IMR-90 (cell line): ENCODE measurements at regions not wholly inside any gene's neighbourhood (a gene's known extent, or its start where the extent isn't known, plus 50 kb on each side); places are given as distances from the start of the nearest gene placed in this dataset.

Source experiments
- ATAC-seq: fragments of 200-7000 bp; cut with Tn5 transposase; 2 replicates; pipeline ENCODE4 v1.9.1; 2020; ENCODE audit warnings: low read depth, mild to moderate bottlenecking, moderate library complexity
- BruUV-seq: library from RNA; stranded (reverse); fragments of 400-500 nt; replicated peaks from 2 replicates; lab custom pipeline; 2021; lab: Mats Ljungman, UMichigan
- CTCF ChIA-PET: fragments of 300-600 bp; formaldehyde crosslinking; extraction: SDS; loops from one replicate; lab custom pipeline; 2021; ENCODE audit warnings: antibody characterized with exemption; lab: Yijun Ruan, JAX
- POLR2A ChIA-PET: fragments of 300-600 bp; sonication (Branson Sonifier 250); formaldehyde crosslinking; loops from one replicate; lab custom pipeline; 2022; ENCODE audit warnings: antibody characterized with exemption; ENCODE audit not compliant: unreplicated experiment; lab: Charles Lee
- DNase-seq: peaks from one replicate; pipeline ENCODE4 v3.0.0; 2013
- H2AFZ ChIP-seq: replicated peaks from 2 replicates; pipeline ENCODE3; 2013; ENCODE audit warnings: low read length, mild to moderate bottlenecking; ENCODE audit not compliant: poor library complexity
- H2AK5ac ChIP-seq: 2 replicates; pipeline ENCODE4 v1.6.1; 2013; ENCODE audit warnings: low read depth, low read length, inconsistent platforms
- H2AK9ac ChIP-seq: replicated peaks from 2 replicates; pipeline ENCODE3; 2013; ENCODE audit warnings: mild to moderate bottlenecking, low read depth, low read length, moderate library complexity; ENCODE audit not compliant: poor library complexity
- H2BK120ac ChIP-seq: 2 replicates; pipeline ENCODE4 v1.6.1; 2013; ENCODE audit warnings: low read depth, low read length, inconsistent platforms
- H2BK15ac ChIP-seq: 3 replicates; pipeline ENCODE4 v1.6.1; 2013; ENCODE audit warnings: low read depth, low read length, inconsistent platforms
- H2BK20ac ChIP-seq: 2 replicates; pipeline ENCODE4 v1.6.1; 2013; ENCODE audit warnings: low read depth, mild to moderate bottlenecking, inconsistent platforms, low read length, moderate library complexity
- H2BK5ac ChIP-seq: 2 replicates; pipeline ENCODE4 v1.6.1; 2013; ENCODE audit warnings: mild to moderate bottlenecking, low read depth, low read length, inconsistent platforms; ENCODE audit not compliant: poor library complexity, severe bottlenecking
- H3K14ac ChIP-seq: replicated peaks from 2 replicates; pipeline ENCODE4 v1.6.1; 2013; ENCODE audit warnings: low read depth, low read length, inconsistent platforms
- H3K18ac ChIP-seq: 2 replicates; pipeline ENCODE4 v1.6.1; 2013; ENCODE audit warnings: low read depth, low read length, control low read depth
- H3K23ac ChIP-seq: 2 replicates; pipeline ENCODE4 v1.6.1; 2013; ENCODE audit warnings: low read depth, low read length, inconsistent platforms
- H3K27ac ChIP-seq: 2 replicates; pipeline ENCODE4 v1.5.1; 2013; ENCODE audit warnings: mild to moderate bottlenecking, control low read depth, low read length; ENCODE audit not compliant: insufficient read depth
- H3K27me3 ChIP-seq: 2 replicates; pipeline ENCODE4 v1.6.1; 2013; ENCODE audit warnings: low read length; ENCODE audit not compliant: control insufficient read depth, insufficient read depth
- H3K36me3 ChIP-seq: 2 replicates; pipeline ENCODE4 v1.6.1; 2013; ENCODE audit warnings: low read length, mixed read lengths; ENCODE audit not compliant: control insufficient read depth, insufficient read depth
- H3K4ac ChIP-seq: 2 replicates; pipeline ENCODE4 v1.6.1; 2013; ENCODE audit warnings: low read depth, low read length, inconsistent platforms
- H3K4me1 ChIP-seq: 2 replicates; pipeline ENCODE4 v1.6.1; 2013; ENCODE audit warnings: low read length, mixed read lengths; ENCODE audit not compliant: control insufficient read depth, insufficient read depth
- H3K4me2 ChIP-seq: 2 replicates; pipeline ENCODE4 v1.6.1; 2013; ENCODE audit warnings: low read depth, mild to moderate bottlenecking, control low read depth, low read length, moderate library complexity
- H3K4me3 ChIP-seq: 2 replicates; pipeline ENCODE4 v1.5.1; 2013; ENCODE audit warnings: low read depth, mild to moderate bottlenecking, control low read depth, low read length, moderate library complexity; ENCODE audit not compliant: insufficient read depth
- H3K56ac ChIP-seq: 2 replicates; pipeline ENCODE4 v1.6.1; 2013; ENCODE audit warnings: low read length, inconsistent platforms; ENCODE audit not compliant: insufficient read depth; ENCODE audit errors: extremely low read depth
- H3K79me1 ChIP-seq, 2 experiments: 2 replicates each; pipeline ENCODE4 v1.6.1; 2013; ENCODE audit warnings: low read length in 2 of 2, inconsistent platforms in 1 of 2, low read depth in 1 of 2
- H3K9ac ChIP-seq: 2 replicates; pipeline ENCODE4 v1.6.1; 2013; ENCODE audit warnings: low read depth, low read length, control low read depth
- H3K9me1 ChIP-seq: 2 replicates; pipeline ENCODE4 v1.6.1; 2013; ENCODE audit warnings: low read length, inconsistent platforms; ENCODE audit not compliant: insufficient read depth
- H3K9me3 ChIP-seq: 2 replicates; pipeline ENCODE4 v1.6.1; 2013; ENCODE audit warnings: low read length; ENCODE audit not compliant: control insufficient read depth, insufficient read depth
- H4K20me1 ChIP-seq: 2 replicates; pipeline ENCODE4 v1.6.1; 2013; ENCODE audit warnings: low read length, inconsistent platforms; ENCODE audit not compliant: insufficient read depth
- H4K5ac ChIP-seq: 2 replicates; pipeline ENCODE4 v1.6.1; 2013; ENCODE audit warnings: mild to moderate bottlenecking, low read depth, low read length, control low read depth
- H4K8ac ChIP-seq, 2 experiments: 2 replicates each; pipeline ENCODE4 v1.6.1; 2013; ENCODE audit warnings: low read depth in 2 of 2, low read length in 2 of 2, control low read depth in 1 of 2, inconsistent platforms in 1 of 2
- H4K91ac ChIP-seq: 2 replicates; pipeline ENCODE4 v1.6.1; 2013; ENCODE audit warnings: low read depth, low read length, inconsistent platforms; ENCODE audit not compliant: insufficient read depth
- BHLHE40 ChIP-seq: fragments of 150-350 bp; IDR thresholded peaks from 2 replicates; pipeline ENCODE4 v1.6.1; 2016; ENCODE audit warnings: mild to moderate bottlenecking, low read depth, low read length
- CHD1 ChIP-seq: IDR thresholded peaks from 2 replicates; pipeline ENCODE4 v1.6.1; 2012; ENCODE audit warnings: low read depth, low read length, improper control_type of control experiment
- FOS ChIP-seq: fragments of 150-350 bp; IDR thresholded peaks from 2 replicates; pipeline ENCODE4 v1.6.1; 2016; ENCODE audit warnings: low read depth, low read length
- MAZ ChIP-seq: IDR thresholded peaks from 2 replicates; pipeline ENCODE4 v1.6.1; 2012; ENCODE audit warnings: low read depth, mild to moderate bottlenecking, low read length, improper control_type of control experiment, moderate library complexity, borderline replicate concordance
- MXI1 ChIP-seq: IDR thresholded peaks from 2 replicates; pipeline ENCODE4 v1.6.1; 2012; ENCODE audit warnings: low read depth, mild to moderate bottlenecking, low read length, moderate library complexity, borderline replicate concordance
- NFE2L2 ChIP-seq: fragments of 150-350 bp; IDR thresholded peaks from 2 replicates; pipeline ENCODE4 v1.6.1; 2016; ENCODE audit warnings: low read depth, mild to moderate bottlenecking, low read length
- POLR2A ChIP-seq: IDR thresholded peaks from 2 replicates; pipeline ENCODE4 v1.6.1; 2012; ENCODE audit warnings: mild to moderate bottlenecking, low read depth, low read length
- RCOR1 ChIP-seq: IDR thresholded peaks from 2 replicates; pipeline ENCODE4 v1.6.1; 2012; ENCODE audit warnings: mild to moderate bottlenecking, low read length, improper control_type of control experiment; ENCODE audit not compliant: insufficient replicate concordance
- RFX5 ChIP-seq: IDR thresholded peaks from 2 replicates; pipeline ENCODE4 v1.8.0; 2012; ENCODE audit warnings: low read depth, mild to moderate bottlenecking, low read length, moderate library complexity
- SMC3 ChIP-seq: fragments of 150-350 bp; IDR thresholded peaks from 2 replicates; pipeline ENCODE4 v1.6.1; 2016; ENCODE audit warnings: low read depth, mild to moderate bottlenecking, antibody characterized with exemption, low read length, moderate library complexity
- dilution Hi-C: fragments of 300-500 bp; cut with HindIII; formaldehyde crosslinking; loops from one replicate; pipeline ENCODE4 v1.14.3; 2018; ENCODE audit warnings: low sequenced_read_pairs; ENCODE audit not compliant: unreplicated experiment
- in situ Hi-C: fragments of 300-500 bp; cut with MboI; formaldehyde crosslinking; loops from 3 replicates; pipeline ENCODE4 v1.14.3; 2019; ENCODE audit warnings: low sequenced_read_pairs, inconsistent platforms, mixed read lengths
- intact Hi-C: fragments of 100-400 bp; cut with micrococcal nuclease; formaldehyde crosslinking; loops from 2 replicates; pipeline ENCODE4 v1.10.0; 2022
- TF ChIP-seq, protein P1 (sequence below): fragments of 150-350 bp; IDR thresholded peaks from 2 replicates; pipeline ENCODE4 v1.6.1; 2016; ENCODE audit warnings: low read depth, mild to moderate bottlenecking, low read length, moderate library complexity, borderline replicate concordance
- TF ChIP-seq, protein P2 (sequence below): fragments of 150-350 bp; IDR thresholded peaks from 2 replicates; pipeline ENCODE4 v1.6.1; 2017; ENCODE audit warnings: mild to moderate bottlenecking, antibody characterized with exemption, low read length, low read depth
- TF ChIP-seq, protein P3 (sequence below): conservative IDR thresholded peaks from 2 replicates; pipeline ENCODE4 v1.5.1; 2012; ENCODE audit warnings: mild to moderate bottlenecking, low read depth, low read length, improper control_type of control experiment

DNA sequence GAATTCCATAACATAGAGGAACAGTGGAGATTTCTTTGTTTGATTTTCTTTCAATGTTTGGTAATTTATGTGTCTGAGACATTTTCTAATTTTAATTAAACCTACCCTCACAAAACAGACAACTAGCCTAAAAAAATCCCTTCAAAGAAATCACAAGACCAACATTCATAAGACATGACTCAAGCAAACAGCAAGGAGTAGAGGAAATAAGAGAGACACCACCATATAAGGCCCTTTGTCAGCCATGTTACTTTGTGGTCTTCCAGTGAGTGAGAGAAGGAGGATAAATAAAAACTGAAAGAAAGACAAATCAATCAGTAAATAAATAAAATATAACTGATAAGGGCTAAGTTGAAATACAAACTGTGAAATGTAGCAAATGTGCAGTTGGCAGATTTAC lies 830.8 kb upstream of the SLC39A10 start:
- CTCF ChIA-PET = no interaction called here
- Histone ChIP-seq H2BK20ac (no peak overlapping the region), H4K5ac (no peak overlapping the region), H4K20me1 (no peaks in the 10 kb centered on the region), H3K27ac (no peak overlapping the region), H2BK120ac (no peak overlapping the region), H3K14ac (no peak overlapping the region), H3K4me2 (no peak overlapping the region), H2BK15ac (no peak overlapping the region), H3K9me3 (peaks cover 3% of the 10 kb centered on the region; the same call in 1 of the 2 replicates), H3K18ac (no peak overlapping the region), H2AFZ (no peak overlapping the region), H3K36me3 (no peaks in the 10 kb centered on the region), H3K4ac (no peak overlapping the region), H3K79me1 (no peaks in the 10 kb centered on the region), H3K4me1 (no peaks in the 10 kb centered on the region), H3K9ac (no peak overlapping the region), H2AK5ac (no peak overlapping the region), H4K91ac (no peak overlapping the region), H4K8ac (no peak overlapping the region), H3K4me3 (no peak overlapping the region), H3K56ac (no peak overlapping the region), H3K9me1 (no peaks in the 10 kb centered on the region), H3K27me3 (no peaks in the 10 kb centered on the region), H3K23ac (no peak overlapping the region), H2AK9ac (no peak overlapping the region), H2BK5ac (no peak overlapping the region)
- POLR2A ChIA-PET = no interaction called here
- DNase-seq (no peak), ATAC-seq (no peak)
- BruUV-seq = no TSS peak
- intact Hi-C loops = no loop called here
- TF ChIP-seq RCOR1 = no peak
- no peak for TF ChIP-seq MXI1
- TF ChIP-seq, protein P1, sequence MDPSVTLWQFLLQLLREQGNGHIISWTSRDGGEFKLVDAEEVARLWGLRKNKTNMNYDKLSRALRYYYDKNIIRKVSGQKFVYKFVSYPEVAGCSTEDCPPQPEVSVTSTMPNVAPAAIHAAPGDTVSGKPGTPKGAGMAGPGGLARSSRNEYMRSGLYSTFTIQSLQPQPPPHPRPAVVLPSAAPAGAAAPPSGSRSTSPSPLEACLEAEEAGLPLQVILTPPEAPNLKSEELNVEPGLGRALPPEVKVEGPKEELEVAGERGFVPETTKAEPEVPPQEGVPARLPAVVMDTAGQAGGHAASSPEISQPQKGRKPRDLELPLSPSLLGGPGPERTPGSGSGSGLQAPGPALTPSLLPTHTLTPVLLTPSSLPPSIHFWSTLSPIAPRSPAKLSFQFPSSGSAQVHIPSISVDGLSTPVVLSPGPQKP = no peak
- TF ChIP-seq, protein P2, sequence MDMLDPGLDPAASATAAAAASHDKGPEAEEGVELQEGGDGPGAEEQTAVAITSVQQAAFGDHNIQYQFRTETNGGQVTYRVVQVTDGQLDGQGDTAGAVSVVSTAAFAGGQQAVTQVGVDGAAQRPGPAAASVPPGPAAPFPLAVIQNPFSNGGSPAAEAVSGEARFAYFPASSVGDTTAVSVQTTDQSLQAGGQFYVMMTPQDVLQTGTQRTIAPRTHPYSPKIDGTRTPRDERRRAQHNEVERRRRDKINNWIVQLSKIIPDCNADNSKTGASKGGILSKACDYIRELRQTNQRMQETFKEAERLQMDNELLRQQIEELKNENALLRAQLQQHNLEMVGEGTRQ = no peak
- TF ChIP-seq CHD1 = no peak
- no peak for TF ChIP-seq MAZ
- no peak for TF ChIP-seq SMC3
- TF ChIP-seq POLR2A = no peak
- TF ChIP-seq FOS = no peak
- TF ChIP-seq, protein P3, sequence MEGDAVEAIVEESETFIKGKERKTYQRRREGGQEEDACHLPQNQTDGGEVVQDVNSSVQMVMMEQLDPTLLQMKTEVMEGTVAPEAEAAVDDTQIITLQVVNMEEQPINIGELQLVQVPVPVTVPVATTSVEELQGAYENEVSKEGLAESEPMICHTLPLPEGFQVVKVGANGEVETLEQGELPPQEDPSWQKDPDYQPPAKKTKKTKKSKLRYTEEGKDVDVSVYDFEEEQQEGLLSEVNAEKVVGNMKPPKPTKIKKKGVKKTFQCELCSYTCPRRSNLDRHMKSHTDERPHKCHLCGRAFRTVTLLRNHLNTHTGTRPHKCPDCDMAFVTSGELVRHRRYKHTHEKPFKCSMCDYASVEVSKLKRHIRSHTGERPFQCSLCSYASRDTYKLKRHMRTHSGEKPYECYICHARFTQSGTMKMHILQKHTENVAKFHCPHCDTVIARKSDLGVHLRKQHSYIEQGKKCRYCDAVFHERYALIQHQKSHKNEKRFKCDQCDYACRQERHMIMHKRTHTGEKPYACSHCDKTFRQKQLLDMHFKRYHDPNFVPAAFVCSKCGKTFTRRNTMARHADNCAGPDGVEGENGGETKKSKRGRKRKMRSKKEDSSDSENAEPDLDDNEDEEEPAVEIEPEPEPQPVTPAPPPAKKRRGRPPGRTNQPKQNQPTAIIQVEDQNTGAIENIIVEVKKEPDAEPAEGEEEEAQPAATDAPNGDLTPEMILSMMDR = no peak
- no peak for TF ChIP-seq BHLHE40
- no peak for TF ChIP-seq NFE2L2
- TF ChIP-seq RFX5 = no peak
- dilution Hi-C loops = no loop called here
- in situ Hi-C loops = no loop called here
